COLO668 (cell line): ENCODE measurements at regions not wholly inside any gene's neighbourhood (a gene's known extent, or its start where the extent isn't known, plus 50 kb on each side); places are given as distances from the start of the nearest gene placed in this dataset.

Source experiments
- DNase-seq: peaks from one replicate; lab custom pipeline; 2025; ENCODE audit not compliant: unreplicated experiment; lab: John Stamatoyannopoulos, UW

DNA sequence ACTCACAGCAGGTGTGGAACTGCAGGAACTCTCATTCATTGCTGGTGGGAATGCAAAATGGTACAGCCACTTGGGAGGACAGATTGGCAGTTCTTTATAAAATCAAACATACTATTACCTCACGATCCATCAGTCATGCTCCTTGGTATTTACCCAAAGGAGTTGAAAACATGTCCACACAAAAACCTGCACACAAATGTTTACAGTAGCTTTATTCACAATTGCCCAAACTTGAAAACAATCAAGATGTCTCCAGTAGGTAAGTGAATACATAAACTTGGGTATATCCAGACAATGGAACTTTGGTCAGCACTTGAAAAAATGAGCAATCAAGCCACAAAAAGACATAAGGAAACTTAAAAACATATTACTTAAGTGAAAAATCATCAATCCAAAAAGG, 215.5 kb downstream of the IRX1 start:
- no peak for DNase-seq

DNA sequence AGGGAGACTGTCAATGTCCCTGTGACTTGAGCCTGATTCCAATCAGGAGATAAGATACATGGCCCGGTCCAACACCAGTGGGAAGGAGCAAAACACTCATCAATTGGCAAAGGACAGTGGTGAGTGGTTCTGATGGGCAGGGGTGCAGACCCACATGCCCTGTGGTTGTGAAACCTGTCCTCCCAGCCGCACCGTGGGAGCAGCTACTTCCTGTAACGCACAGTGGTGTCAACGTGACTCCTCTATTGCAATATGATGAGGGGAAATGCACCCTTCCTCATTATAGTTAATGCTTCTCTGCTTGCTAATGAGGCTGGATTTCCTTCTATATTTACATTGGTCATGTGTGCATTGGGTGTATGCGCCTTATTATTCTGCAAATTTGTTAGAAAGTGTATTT, 223.0 kb downstream of the IRX1 start:
- no peak for DNase-seq

DNA sequence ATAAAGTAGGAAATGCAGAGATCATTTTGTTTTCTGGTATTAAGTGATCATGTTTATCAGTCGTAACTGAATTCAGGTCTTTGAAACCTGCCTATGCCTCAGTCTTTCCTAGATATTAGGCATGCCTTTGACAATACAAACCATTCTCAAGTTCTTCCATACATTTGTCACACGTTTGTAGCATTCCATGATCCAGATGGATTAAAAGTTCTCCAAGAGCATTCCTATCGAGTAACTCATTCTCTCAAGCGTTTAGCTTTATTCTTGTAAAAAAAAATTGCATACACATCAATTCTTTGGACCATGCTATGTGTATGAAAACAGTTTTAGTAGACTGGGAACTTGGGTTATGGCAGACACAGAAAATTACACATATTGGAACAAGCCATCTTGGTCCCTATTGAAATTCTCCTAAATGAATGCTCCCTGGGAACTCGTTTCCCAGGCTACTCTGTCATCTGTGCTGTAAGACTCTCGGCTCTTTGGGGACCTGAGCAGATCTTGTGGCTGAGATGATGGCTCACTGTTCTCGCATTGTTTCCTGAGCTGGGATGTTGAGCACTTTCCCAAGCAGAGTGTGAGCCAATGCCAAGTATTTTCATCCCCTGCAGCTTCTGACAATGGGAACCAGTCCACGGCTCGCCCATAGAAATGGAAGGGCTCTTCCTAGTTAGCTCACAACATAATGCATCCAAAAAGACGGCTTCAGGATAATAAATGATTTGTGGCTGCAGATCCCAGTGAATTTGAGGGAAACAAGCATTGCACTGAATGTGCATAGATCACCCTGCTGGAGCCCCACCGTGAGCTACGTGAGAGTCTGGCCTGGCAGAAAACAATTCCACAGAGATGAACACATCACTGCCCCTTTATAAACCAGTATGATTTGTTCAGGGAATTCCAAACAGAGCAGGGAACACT, 230.2 kb downstream of the IRX1 start:
- no peak for DNase-seq

DNA sequence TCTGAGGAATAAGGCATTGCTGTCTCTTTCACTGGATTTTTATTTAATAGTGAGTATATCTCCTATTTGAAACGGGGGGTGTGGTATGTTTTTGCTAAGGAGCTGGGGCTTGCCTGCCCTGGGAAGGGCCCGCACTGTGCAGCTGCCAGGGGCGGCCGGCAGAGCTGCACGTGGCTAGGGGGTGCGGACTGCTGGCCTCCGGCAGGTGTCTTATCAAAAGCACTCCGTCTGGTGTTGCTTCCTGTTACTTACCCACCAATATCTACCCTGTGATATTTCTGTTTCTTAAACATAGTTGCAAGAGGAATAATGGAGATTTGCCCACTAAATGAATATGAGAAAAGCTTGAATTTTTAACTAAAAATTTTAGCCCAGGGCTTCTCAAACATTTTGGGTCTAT, 232.0 kb downstream of the IRX1 start:
- no peak for DNase-seq

DNA sequence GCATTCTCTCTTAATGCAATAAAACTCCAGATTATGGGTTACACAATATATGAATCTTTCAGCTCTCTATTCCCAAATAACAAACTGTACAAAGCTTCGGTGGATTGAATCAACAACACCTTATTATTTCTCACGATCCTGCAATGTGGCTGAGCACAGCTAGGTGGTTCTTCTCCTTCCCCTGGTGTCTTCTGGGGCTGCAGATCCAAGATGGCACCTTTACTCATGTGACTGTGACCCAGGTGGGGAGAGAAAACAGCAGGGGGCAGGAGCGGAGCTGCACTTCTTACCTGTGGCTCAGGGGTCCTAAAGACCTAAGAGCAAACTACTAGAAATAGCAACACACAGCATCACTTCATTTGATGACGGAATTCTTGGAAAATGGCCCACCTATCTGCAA, 233.1 kb downstream of the IRX1 start:
- no peak for DNase-seq

DNA sequence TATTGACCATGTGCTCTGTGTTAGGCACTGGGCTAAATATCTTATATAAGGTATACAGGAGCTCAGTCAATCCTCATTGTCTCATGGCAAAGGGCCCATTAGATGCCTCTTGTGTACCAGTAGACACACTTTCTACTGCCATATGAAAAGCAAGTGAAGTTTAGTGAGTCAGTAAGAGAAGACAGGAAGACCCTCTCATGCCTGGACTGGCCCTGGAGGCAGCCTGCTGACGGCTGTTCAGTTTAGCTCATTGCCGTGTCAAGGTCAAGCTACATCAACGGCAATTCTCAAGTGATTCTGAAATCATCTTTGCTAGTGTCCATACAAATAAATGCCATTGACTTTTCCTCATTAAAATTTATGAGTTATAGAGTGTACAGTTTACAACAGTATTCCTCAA, 237.9 kb downstream of the IRX1 start:
- no peak for DNase-seq

DNA sequence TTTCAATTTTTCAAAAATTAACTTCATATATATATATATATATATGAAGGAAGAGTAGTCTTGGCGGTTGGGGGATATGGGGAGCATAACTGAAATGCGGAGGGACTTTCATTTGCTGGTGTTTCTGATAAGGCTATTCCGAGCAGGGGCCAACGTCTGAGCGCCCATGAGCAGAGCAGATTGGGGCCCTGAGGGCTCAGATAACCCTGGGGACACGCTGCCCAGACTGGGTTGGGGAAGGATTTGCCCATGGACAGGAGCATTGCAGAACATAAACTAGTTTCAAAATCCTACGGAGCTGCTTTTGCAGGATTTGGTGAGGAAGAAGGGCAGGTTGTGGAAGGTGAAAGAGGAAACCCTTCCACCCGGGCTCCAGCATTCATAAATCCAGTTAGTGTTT, 240.2 kb downstream of the IRX1 start:
- no peak for DNase-seq

DNA sequence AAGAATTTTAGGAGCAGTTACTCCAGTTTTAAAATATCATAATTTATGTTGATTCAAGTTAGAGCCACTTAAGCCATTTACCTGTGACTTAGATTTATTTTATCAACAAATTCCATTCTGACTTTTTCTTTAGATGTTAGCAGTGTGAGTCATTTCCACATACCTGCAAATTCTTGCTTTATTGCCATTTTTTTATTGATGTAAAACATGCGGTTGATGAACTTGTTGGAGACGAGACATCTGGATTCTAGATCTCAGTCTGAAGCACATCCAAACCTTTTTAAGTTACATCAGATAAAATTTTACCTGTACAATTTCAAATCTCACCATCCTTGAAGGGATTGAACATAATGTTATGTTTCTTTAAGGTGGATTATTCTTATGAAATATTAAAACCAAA, 240.9 kb downstream of the IRX1 start:
- no peak for DNase-seq

DNA sequence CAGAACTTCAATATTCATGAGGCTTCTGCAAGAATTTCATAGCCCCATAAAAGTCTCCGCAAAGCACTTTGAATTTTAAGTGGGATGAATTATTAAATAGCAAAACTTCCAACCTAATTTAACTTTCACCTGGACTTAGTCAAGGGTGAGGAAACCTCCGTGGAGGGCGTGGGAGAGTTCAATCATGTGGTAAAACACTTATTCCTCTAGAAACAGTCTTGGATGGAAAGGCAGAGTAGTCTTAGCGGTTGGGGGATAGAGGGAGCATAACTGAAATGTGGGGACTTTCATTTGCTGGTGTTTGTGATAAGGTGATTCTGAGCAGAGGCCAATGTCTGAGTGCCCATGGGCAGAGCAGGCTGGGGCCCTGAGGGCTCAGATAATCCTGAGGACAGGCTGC, 241.9 kb downstream of the IRX1 start:
- DNase-seq = no peak

DNA sequence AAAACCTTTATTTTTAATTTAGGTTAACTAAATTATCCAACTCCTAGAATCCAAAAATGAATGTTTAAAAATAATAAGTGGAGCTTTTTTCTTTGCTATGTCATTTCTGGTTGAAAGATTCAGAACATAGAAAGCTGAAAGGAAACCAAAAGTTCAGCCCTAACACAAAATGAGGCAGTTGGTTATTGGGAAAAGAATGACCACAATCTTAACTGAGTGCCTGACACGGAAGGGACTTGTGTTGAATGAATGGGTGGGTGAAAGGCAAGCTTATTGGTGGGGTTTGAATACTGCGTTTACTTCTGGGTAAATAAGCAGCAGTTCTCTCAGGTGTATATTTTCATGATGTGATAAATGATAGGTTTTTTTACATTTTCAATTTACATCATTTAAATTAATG, 243.5 kb downstream of the IRX1 start:
- no peak for DNase-seq

DNA sequence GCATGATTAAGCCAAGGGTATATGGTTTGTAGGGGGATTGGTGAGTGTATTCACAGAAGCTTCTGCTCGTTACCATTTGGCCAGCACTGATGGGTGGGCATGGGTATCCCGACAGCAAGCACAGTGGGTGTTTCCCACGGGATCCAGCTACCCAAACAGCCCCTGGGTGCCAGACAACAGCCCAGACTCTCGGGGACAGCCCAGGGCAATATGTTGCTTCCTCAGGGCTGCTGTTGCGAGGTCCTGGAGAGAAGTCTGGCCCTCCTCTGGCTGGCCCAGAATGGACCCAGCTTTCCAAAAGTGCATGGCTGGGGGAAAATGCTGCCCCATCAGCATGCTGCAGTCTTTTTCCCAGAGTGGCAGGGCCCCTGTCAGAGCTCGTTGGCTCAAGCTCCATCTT, 247.0 kb downstream of the IRX1 start:
- DNase-seq = no peak

DNA sequence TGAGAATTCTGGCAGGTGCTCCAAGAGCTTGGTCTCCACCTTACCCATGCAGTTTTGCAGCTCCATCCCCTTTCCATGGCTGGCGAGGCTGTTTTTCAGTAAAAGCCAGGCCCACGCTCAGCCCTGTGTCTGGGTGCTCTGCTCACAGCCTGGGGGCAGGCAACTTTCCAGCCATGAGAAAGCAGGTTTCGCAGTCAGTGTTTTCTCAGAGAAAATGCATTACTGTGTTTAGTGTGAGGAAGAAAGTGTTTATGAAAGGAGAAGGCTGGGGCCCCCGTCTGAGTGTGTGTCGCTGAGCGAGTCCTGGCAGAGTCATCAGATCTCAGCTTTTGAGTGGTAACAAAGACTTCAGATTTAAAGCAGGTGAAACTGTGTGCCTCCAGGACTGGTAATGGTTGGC, 248.1 kb downstream of the IRX1 start:
- DNase-seq = no peak

DNA sequence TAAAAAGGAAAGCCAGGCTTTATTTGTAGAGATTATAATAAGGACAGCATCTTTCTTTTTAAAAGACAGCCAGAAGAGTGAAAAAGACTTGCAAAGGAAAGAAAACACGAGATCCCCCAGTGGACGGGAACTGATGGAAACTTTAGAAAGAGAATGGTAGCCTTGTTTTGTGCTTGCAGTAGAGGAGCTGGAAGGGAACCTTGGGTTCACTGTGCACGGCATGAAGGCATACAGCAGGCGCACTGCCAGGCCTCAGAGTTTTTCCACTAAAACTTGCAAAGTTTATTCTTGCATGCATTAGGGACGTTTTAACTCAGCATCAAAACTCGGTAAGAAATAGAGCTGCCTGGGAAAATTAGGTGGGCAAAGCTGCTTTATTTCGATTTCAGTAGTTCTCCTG, 248.6 kb downstream of the IRX1 start:
- no peak for DNase-seq

DNA sequence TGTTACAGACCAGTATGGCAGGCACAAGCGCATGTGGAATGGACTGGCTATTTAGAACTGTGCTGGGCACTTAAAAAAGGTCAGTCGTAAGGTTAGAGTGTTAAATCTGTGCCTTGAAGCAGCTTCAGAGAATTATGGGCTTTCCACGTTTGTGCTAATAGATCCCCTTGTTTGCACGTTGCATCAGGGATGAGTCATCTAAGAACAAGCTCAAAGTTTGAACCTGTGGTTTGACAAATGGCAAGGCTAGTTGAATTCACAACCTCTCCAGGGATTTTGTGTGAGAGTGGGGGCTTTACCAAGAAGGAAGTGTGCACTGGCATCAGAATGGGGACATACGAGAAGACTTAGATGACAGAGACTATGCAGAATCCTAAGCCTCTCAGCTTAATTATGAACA, 249.6 kb downstream of the IRX1 start:
- DNase-seq = no peak

DNA sequence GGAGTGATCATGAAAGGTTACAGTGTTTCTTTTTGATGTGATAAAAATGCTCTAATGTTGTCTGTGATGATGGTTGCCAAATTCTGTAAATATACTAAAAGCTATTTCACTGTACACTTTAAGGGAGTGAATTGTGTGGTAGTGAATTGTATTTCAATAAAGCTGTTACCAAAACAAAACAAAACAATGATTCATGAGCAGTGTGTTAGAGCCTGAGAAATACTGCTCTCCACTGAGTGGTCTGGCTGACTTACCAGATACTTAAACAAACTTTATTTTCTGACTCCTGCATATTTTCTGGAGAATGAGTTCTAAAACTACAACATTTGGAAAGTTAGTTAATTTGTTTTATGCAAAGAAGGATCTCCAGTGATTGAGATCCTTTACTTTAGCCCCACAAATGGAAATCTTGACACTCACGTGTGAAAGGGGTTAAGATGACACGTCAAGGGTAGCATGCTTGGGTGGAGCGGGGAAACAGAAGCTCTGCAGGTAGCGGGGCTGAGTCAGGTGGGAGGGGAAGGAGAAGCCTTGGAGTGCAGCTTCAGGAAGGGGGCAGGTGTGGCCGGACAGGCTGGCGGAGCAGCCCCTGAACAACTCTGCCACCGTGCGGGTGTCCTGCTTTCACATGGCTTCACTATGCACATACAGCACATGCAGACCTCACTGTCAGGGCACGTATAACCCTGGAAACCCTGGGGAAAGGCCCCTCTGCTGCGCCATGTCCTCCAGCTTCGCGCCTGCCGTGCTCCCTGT, 256.7 kb downstream of the IRX1 start:
- DNase-seq = no peak

DNA sequence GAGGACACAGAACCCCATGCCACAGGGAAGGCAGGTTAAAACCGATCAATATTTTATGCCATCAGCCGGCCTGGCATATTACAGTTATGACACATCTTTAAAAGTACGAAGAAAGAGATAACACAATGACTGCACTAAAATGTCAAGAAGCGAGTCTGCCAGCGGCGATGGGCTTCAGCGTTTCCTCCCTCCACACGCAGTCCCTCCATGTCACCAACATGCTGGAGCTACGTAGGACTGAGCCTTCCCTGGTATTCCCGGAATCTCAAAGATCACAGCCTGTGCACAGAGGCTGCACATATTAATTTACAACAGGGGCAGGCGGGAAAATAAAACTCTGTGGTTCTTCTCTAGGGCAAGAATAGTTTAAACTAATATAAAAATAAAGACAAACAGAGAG, 257.7 kb downstream of the IRX1 start:
- no peak for DNase-seq

DNA sequence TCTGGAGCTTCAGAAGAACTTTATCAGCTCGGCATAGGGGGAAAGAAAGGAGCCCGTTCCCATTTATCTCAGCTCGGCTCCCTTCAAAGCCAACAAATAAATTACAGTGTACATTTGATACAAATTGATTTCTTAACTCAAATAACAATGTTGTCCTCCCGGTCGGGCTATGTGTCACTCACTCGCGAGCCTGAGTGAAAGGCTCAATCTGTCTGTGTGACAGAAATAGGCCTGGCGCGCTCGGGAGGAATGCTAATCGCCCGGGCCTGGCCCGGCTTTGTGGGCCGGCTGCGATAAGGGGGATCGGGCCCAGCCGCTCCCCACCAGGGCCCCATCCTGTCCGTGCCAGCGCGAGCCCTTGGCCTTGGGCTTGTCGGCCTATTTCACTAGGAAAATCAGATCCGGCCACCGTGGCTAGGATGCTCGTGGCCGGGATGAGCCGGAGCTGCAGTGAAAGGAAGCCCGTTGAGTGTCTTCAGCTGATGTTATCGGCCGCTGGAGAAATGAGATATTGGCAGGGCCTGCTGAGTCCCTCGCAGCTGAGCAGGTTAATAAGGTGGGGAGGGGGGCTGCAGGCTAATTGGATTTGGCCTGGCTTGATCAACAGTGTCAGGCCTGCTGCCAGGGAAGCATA, 258.7 kb downstream of the IRX1 start:
- no peak for DNase-seq

DNA sequence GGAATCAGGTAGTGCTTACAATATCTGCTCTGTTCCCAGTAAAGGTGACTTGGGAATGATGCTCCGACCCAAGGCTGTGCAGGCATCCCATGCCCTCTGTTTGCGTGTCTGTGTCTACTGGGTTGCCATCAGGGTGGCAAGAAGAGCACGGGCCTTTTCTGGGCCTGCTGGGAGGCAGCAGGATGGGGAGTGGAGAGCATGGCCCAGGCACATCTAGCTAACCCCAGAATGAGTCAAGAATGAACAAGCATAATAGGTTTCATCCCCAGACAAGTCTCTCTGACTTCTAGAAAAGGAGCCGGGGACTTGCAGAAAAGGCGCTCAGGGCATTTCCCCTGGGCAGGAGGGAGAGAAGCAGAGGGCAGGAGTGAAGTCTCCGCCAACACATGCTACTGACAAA, 260.4 kb downstream of the IRX1 start:
- DNase-seq = no peak

DNA sequence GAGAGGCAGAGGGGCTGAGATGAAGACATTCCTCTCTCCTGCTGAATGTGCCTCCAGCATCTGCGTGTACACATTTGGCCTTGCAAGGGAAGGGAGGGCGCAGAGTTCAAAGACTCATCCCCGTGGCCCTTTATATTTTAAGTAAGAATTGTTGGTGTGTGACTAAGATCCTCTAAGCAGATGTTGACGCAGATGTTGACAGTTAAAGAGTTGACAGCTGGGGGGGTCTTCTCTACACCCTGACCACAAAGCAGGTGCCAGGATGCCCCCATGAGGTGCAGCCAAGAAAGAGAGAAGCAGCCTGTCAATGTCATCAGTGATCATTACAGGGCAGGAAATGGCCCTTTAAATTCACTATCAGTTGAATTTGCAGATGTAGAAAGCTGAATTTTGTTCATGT, 262.9 kb downstream of the IRX1 start:
- no peak for DNase-seq

DNA sequence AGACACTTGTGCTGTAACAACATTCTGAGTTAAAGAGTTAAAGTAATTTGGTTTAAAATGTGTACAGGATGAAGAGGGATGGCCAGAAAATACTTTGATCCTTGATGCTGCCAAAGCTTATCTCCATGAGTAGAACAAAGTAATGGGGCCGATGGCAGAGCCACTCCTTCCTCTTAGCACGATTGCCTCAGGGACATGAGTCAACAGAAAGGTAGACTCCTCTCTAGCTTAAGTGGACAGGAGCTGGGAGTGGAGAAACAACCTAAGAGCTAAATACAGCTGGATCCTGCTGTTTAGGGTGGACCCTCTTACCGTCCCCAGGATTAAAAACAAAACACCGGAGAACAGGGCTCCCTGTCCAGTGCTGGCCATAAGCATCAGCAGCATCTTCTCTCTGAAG, 267.3 kb downstream of the IRX1 start:
- DNase-seq = no peak

DNA sequence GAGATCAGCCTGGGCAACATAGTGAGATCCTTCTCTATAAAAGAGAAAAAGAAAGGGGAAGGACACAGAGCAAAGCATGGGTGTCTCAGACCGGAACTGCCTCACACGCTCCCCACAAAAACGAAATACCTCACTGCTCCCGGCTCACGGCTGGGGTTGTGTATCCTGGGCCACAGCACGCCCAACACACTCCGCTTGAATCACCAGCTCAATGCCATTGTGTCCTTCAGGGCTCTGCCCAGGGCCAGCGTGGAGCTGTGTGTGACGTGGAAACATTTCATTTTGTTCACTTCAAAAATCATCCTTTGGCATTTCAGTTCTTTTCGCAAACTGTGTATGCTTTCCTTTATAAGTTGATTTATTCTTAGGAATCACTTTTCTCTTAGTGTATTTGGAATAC, 279.5 kb downstream of the IRX1 start:
- DNase-seq = no peak

DNA sequence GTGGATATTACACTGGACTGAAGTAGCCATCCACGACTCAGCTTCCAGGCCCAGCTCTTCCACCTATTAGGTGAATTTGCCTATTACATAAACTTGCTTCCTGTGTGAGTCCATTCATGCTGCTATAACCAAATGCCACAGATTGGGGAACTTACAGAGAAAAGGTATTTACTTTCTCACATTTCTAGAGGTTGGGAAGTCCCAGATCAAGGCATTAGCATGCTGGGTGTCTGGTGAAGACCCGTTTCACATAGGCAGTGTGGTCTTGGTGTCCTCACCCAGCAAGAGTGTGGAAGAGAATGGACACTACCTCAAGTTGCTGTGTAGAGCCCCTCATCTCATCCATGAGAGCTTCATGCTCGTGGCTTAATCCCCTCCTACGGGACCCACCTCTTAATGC, 282.6 kb downstream of the IRX1 start:
- DNase-seq = no peak
